ENCODE measurements at regions not wholly inside any gene's neighbourhood (a gene's known extent, or its start where the extent isn't known, plus 50 kb on each side); places are given as distances from the start of the nearest gene placed in this dataset.

DNA sequence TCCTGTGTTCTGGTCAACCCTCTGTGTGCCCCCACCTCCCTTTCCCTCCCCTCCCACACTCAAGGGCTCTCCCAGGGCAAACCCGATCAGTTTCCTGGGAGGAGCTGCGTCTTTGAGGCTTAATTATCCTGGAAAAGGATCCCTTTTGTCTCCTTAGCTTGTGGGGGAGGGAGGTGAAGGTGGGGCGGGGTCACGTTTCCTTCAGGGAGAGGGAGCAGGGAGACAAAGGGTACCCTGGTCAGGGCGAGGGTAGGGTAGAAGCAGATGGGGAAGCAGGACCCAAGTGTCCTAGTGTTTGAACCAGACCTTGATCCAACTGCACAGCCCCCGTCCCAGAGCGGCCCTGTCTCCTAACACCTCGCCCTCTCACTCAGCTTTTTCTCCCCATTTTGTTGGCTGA, 90.1 kb downstream of the HIF1AN start:
- POLR2A ChIA-PET (ENCODE audit: unreplicated experiment), result no interaction called here
- BruUV-seq (replicated peaks), result no TSS peak
- H3K4ac ChIP-seq (ENCODE audit: low read depth, low read length), result no peak overlapping the region
- H2BK5ac ChIP-seq (ENCODE audit: low read depth, low read length, poor library complexity, severe bottlenecking), result no peak overlapping the region
- no peaks in the 10 kb centered on the region for H3K9me3 ChIP-seq (ENCODE audit: control insufficient read depth, insufficient read depth, low read length)
- TF ChIP-seq SMC3 (IDR thresholded peaks at IDR 0.05; ENCODE audit: low read depth, low read length) (no peak), MAZ (IDR thresholded peaks at IDR 0.05; ENCODE audit: borderline replicate concordance, low read depth, low read length) (no peak), RCOR1 (IDR thresholded peaks at IDR 0.05; ENCODE audit: insufficient replicate concordance, low read length) (no peak), POLR2A (IDR thresholded peaks at IDR 0.05; ENCODE audit: low read depth, low read length) (no peak), RAD21 (IDR thresholded peaks at IDR 0.05; ENCODE audit: low read length) (no peak), FOS (IDR thresholded peaks at IDR 0.05; ENCODE audit: low read depth, low read length) (no peak), CTCF (conservative IDR thresholded peaks at IDR 0.05; ENCODE audit: low read depth, low read length) (no peak), NFE2L2 (IDR thresholded peaks at IDR 0.05; ENCODE audit: low read depth, low read length) (no peak), MXI1 (IDR thresholded peaks at IDR 0.05; ENCODE audit: borderline replicate concordance, low read depth, low read length) (no peak), CHD1 (IDR thresholded peaks at IDR 0.05; ENCODE audit: low read depth, low read length) (no peak), MAFK (IDR thresholded peaks at IDR 0.05; ENCODE audit: low read depth, low read length) (no peak), CEBPB (IDR thresholded peaks at IDR 0.05; ENCODE audit: low read depth, low read length) (no peak), BHLHE40 (IDR thresholded peaks at IDR 0.05; ENCODE audit: low read depth, low read length) (no peak), ELK1 (IDR thresholded peaks at IDR 0.05; ENCODE audit: borderline replicate concordance, low read depth, low read length) (no peak), USF2 (IDR thresholded peaks at IDR 0.05; ENCODE audit: low read depth, low read length) (no peak), RFX5 (IDR thresholded peaks at IDR 0.05; ENCODE audit: low read depth, low read length) (no peak)
- ATAC-seq (ENCODE audit: low read depth) (no peak), DNase-seq (no peak)
- in situ Hi-C loops (cut with MboI; ENCODE audit: low sequenced_read_pairs) (no loop called here), dilution Hi-C loops (cut with HindIII; ENCODE audit: low sequenced_read_pairs, unreplicated experiment) (no loop called here), intact Hi-C loops (cut with micrococcal nuclease) (no loop called here)
- no peaks in the 10 kb centered on the region for H3K79me1 ChIP-seq (ENCODE audit: low read depth in 1 of 2, low read length in 2 of 2)
- H4K5ac ChIP-seq (ENCODE audit: low read depth, low read length), result no peak overlapping the region
- no peaks in the 10 kb centered on the region for H4K20me1 ChIP-seq (ENCODE audit: insufficient read depth, low read length)
- no peaks in the 10 kb centered on the region for H3K36me3 ChIP-seq (ENCODE audit: control insufficient read depth, insufficient read depth, low read length)
- peaks cover 52% of the 10 kb centered on the region for H3K27me3 ChIP-seq (ENCODE audit: control insufficient read depth, insufficient read depth, low read length)
- H3K4me2 ChIP-seq (ENCODE audit: low read depth, low read length), result no peak overlapping the region
- no peak overlapping the region for H3K14ac ChIP-seq (replicated peaks; ENCODE audit: low read depth, low read length)
- no peak overlapping the region for H2AK5ac ChIP-seq (ENCODE audit: low read depth, low read length)
- H3K27ac ChIP-seq (ENCODE audit: insufficient read depth, low read length), result no peak overlapping the region
- CTCF ChIA-PET, result no interaction called here
- H3K4me1 ChIP-seq (ENCODE audit: control insufficient read depth, insufficient read depth, low read length), result no peaks in the 10 kb centered on the region
- H3K23ac ChIP-seq (ENCODE audit: low read depth, low read length), result no peak overlapping the region
- no peak overlapping the region for H3K4me3 ChIP-seq (ENCODE audit: insufficient read depth, low read depth, low read length)
- H3K18ac ChIP-seq (ENCODE audit: low read depth, low read length), result no peak overlapping the region
- H2AFZ ChIP-seq (replicated peaks; ENCODE audit: low read length, poor library complexity), result no peak overlapping the region
- H4K8ac ChIP-seq (ENCODE audit: low read depth in 2 of 2, low read length in 2 of 2), result no peak overlapping the region
- no peak overlapping the region for H2BK20ac ChIP-seq (ENCODE audit: low read depth, low read length)
- H3K56ac ChIP-seq (ENCODE audit: extremely low read depth, insufficient read depth, low read length), result no peak overlapping the region
- no peak overlapping the region for H2BK15ac ChIP-seq (ENCODE audit: low read depth, low read length)
- no peaks in the 10 kb centered on the region for H3K9me1 ChIP-seq (ENCODE audit: insufficient read depth, low read length)
- no peak overlapping the region for H3K9ac ChIP-seq (ENCODE audit: low read depth, low read length)
- WGBS, 2 experiments (ENCODE audit: extremely low coverage in 2 of 2, insufficient read length in 1 of 2), result no CpG with 5 or more reads among the region's 8 CpGs
- H4K91ac ChIP-seq (ENCODE audit: insufficient read depth, low read depth, low read length), result no peak overlapping the region
- no peak overlapping the region for H2AK9ac ChIP-seq (replicated peaks; ENCODE audit: low read depth, low read length, poor library complexity)
- H2BK120ac ChIP-seq (ENCODE audit: low read depth, low read length), result no peak overlapping the region
